Endothelial cell of umbilical vein (primary cell): ENCODE measurements at regions not wholly inside any gene's neighbourhood (a gene's known extent, or its start where the extent isn't known, plus 50 kb on each side); places are given as distances from the start of the nearest gene placed in this dataset.

Experiments
- BruUV-seq: library from RNA; stranded (reverse); fragments of 400-500 nt; replicated peaks from 2 replicates; lab custom pipeline; 2021; lab: Mats Ljungman, UMichigan
- CTCF ChIA-PET: fragments of 300-600, 350-600 bp; sonication (Branson Sonifier 250); formaldehyde crosslinking; loops from one replicate; lab custom pipeline; 2021; ENCODE audit warnings: antibody characterized with exemption, inconsistent platforms; lab: Charles Lee
- POLR2A ChIA-PET: fragments of 300-600, 350-600 bp; sonication (Branson Sonifier 250); formaldehyde crosslinking; loops from one replicate; lab custom pipeline; 2021; ENCODE audit warnings: antibody characterized with exemption, inconsistent platforms; lab: Charles Lee
- DNase-seq: peaks from one replicate; pipeline ENCODE4 v3.0.0-alpha.2; 2011; ENCODE audit warnings: low read depth, low spot score
- FAIRE-seq: peaks from 2 replicates; lab custom pipeline; 2011; peaks lifted over from hg19 to GRCh38; lab: Jason Lieb, UNC
- H2AFZ ChIP-seq: 2 replicates; pipeline ENCODE4 v1.6.0; 2012; ENCODE audit warnings: low read depth, low read length, control low read depth, inconsistent platforms
- H3K27ac ChIP-seq: 2 replicates; pipeline ENCODE4 v1.5.1; 2011; ENCODE audit warnings: low read depth, mild to moderate bottlenecking, control low read depth, low read length, moderate library complexity; ENCODE audit not compliant: insufficient read depth
- H3K27me3 ChIP-seq, 2 experiments: 2 replicates each; pipeline versions ENCODE4 v1.6.0 to v1.6.1; 2011; ENCODE audit warnings: low read length in 2 of 2, mixed read lengths in 1 of 2; ENCODE audit not compliant: control insufficient read depth in 2 of 2, insufficient read depth in 2 of 2
- H3K36me3 ChIP-seq, 2 experiments: 2 replicates in 1 of 2; 3 replicates in 1 of 2; pipeline ENCODE4 v1.5.1; 2011; ENCODE audit warnings: low read length in 2 of 2, mild to moderate bottlenecking in 1 of 2, moderate library complexity in 1 of 2; ENCODE audit not compliant: control insufficient read depth in 2 of 2, insufficient read depth in 2 of 2; ENCODE audit errors: extremely low read depth in 1 of 2
- H3K4me1 ChIP-seq: 3 replicates; pipeline ENCODE4 v1.5.1; 2011; ENCODE audit warnings: mild to moderate bottlenecking, low read length; ENCODE audit not compliant: control insufficient read depth, insufficient read depth; ENCODE audit errors: extremely low read depth
- H3K4me2 ChIP-seq: 2 replicates; pipeline ENCODE4 v1.6.1; 2011; ENCODE audit warnings: low read length, control low read depth, mixed read lengths; ENCODE audit not compliant: insufficient read depth
- H3K4me3 ChIP-seq, 3 experiments: fragments of 200-600 bp in 1 of 3; sonication (generic), shearing (Covaris generic) in 1 of 3; replicated peaks in 1 of 3; 2 replicates each; pipeline ENCODE4 v1.5.1; 2011 to 2016; ENCODE audit warnings: control low read depth in 3 of 3, low read length in 3 of 3, mild to moderate bottlenecking in 2 of 3, inconsistent platforms in 1 of 3, low read depth in 1 of 3, moderate library complexity in 1 of 3; ENCODE audit not compliant: insufficient read depth in 1 of 3
- H3K79me2 ChIP-seq: 2 replicates; pipeline ENCODE4 v1.6.0; 2012; ENCODE audit warnings: low read length, inconsistent platforms; ENCODE audit not compliant: control insufficient read depth, insufficient read depth
- H3K9ac ChIP-seq: replicated peaks from 2 replicates; pipeline ENCODE3; 2011; ENCODE audit warnings: low read length, control low read depth; ENCODE audit not compliant: insufficient read depth; ENCODE audit errors: extremely low read depth
- H3K9me1 ChIP-seq: replicated peaks from 3 replicates; pipeline ENCODE4 v1.6.0; 2011; ENCODE audit warnings: mild to moderate bottlenecking, low read length; ENCODE audit not compliant: control insufficient read depth, insufficient read depth; ENCODE audit errors: extremely low read depth
- H3K9me3 ChIP-seq: replicated peaks from 2 replicates; pipeline ENCODE4 v1.5.1; 2012; ENCODE audit warnings: low read length, inconsistent platforms; ENCODE audit not compliant: control insufficient read depth, insufficient read depth
- H4K20me1 ChIP-seq: replicated peaks from 2 replicates; pipeline ENCODE3; 2011; ENCODE audit warnings: mild to moderate bottlenecking, low read length; ENCODE audit not compliant: control insufficient read depth, insufficient read depth; ENCODE audit errors: extremely low read depth
- EZH2 ChIP-seq: IDR thresholded peaks from 2 replicates; pipeline ENCODE4 v1.6.1; 2012; ENCODE audit warnings: borderline replicate concordance, low read depth, mild to moderate bottlenecking, moderate library complexity, low read length, inconsistent platforms; ENCODE audit not compliant: severe bottlenecking
- FOS ChIP-seq: IDR thresholded peaks from 2 replicates; pipeline ENCODE4 v1.6.1; 2011; ENCODE audit warnings: mild to moderate bottlenecking, low read length, moderate library complexity, borderline replicate concordance; ENCODE audit not compliant: insufficient read depth
- GATA2 ChIP-seq: IDR thresholded peaks from 2 replicates; pipeline ENCODE4 v1.7.0; 2011; ENCODE audit warnings: low read depth, mild to moderate bottlenecking, moderate library complexity, mixed read lengths, low read length; ENCODE audit not compliant: insufficient read length, insufficient read depth
- JUN ChIP-seq: IDR thresholded peaks from 2 replicates; pipeline ENCODE4 v1.6.1; 2011; ENCODE audit warnings: borderline replicate concordance, low read depth; ENCODE audit not compliant: insufficient read length, insufficient read depth
- MYC ChIP-seq: IDR thresholded peaks from one replicate; pipeline ENCODE4 v1.6.1; 2011; ENCODE audit warnings: mild to moderate bottlenecking, low read depth, low read length
- POLR2A ChIP-seq: IDR thresholded peaks from 2 replicates; pipeline ENCODE4 v1.6.1; 2012; ENCODE audit warnings: low read depth, mild to moderate bottlenecking, control low read depth, low read length
- POLR2AphosphoS5 ChIP-seq: IDR thresholded peaks from 2 replicates; pipeline ENCODE4 v1.6.1; 2012; ENCODE audit warnings: low read depth, mild to moderate bottlenecking, control low read depth, low read length, moderate library complexity; ENCODE audit not compliant: insufficient read depth
- dilution Hi-C: fragments of 300-500 bp; cut with MboI; formaldehyde crosslinking; loops from one replicate; pipeline ENCODE4 v1.15.0; 2019; ENCODE audit warnings: low sequenced_read_pairs; ENCODE audit not compliant: extremely low pct_ligation_motif_present
- intact Hi-C: fragments of 100-400 bp; cut with micrococcal nuclease; formaldehyde crosslinking; loops from one replicate; pipeline ENCODE4 v1.10.0; 2022
- TF ChIP-seq, protein P1 (sequence below): IDR thresholded peaks from 2 replicates; pipeline ENCODE4 v1.6.1; 2011; ENCODE audit not compliant: insufficient read depth, insufficient read length
- TF ChIP-seq, protein P2 (sequence below), 2 donors: IDR thresholded peaks; 1 replicate in 1 of 2; 2 replicates in 1 of 2; pipeline ENCODE4 v1.5.1; 2011; ENCODE audit warnings: low read length in 2 of 2, mild to moderate bottlenecking in 2 of 2, moderate library complexity in 2 of 2, control low read depth in 1 of 2, inconsistent platforms in 1 of 2, low read depth in 1 of 2; ENCODE audit not compliant: insufficient read depth in 1 of 2; ENCODE audit errors: extremely low read depth in 1 of 2

DNA sequence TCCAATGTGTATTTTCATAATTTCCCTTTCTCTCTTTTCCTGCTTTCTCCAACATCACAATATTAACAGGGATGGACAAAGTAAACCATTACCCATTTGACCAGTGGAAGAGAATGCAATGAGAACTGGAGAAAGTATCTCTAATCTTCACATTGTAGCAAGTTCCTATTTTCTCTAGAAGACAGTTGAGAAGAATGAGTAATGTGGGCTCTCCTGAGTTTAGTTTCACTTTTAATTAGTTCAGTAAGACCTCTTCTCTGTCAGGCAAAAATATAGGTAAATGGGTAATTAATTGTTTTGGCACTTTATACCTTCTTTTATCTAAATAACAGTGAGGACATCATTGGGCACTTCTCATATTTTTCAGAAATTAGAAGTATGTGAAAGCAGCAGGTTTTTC lies 602.0 kb downstream of the GLUD2 start:
- Histone ChIP-seq H3K79me2 (no peaks in the 10 kb centered on the region), H2AFZ (no peak overlapping the region), H3K27me3 (no peaks in the 10 kb centered on the region), H3K4me2 (no peak overlapping the region), H3K27ac (no peak overlapping the region), H3K9me1 (no peaks in the 10 kb centered on the region), H3K4me3 (no peak overlapping the region), H4K20me1 (no peaks in the 10 kb centered on the region), H3K9ac (no peak overlapping the region), H3K4me1 (no peaks in the 10 kb centered on the region), H3K36me3 (no peaks in the 10 kb centered on the region), H3K9me3 (no peaks in the 10 kb centered on the region)
- FAIRE-seq, result no peak
- dilution Hi-C loops (no loop called here), intact Hi-C loops (no loop called here)
- no peak for TF ChIP-seq POLR2A
- no peak for TF ChIP-seq POLR2AphosphoS5
- TF ChIP-seq GATA2, result no peak
- TF ChIP-seq JUN, result no peak
- no peak for TF ChIP-seq EZH2
- TF ChIP-seq MYC, result no peak
- TF ChIP-seq, protein P1, sequence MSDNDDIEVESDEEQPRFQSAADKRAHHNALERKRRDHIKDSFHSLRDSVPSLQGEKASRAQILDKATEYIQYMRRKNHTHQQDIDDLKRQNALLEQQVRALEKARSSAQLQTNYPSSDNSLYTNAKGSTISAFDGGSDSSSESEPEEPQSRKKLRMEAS, result no peak
- no peak for TF ChIP-seq FOS
- TF ChIP-seq, protein P2, sequence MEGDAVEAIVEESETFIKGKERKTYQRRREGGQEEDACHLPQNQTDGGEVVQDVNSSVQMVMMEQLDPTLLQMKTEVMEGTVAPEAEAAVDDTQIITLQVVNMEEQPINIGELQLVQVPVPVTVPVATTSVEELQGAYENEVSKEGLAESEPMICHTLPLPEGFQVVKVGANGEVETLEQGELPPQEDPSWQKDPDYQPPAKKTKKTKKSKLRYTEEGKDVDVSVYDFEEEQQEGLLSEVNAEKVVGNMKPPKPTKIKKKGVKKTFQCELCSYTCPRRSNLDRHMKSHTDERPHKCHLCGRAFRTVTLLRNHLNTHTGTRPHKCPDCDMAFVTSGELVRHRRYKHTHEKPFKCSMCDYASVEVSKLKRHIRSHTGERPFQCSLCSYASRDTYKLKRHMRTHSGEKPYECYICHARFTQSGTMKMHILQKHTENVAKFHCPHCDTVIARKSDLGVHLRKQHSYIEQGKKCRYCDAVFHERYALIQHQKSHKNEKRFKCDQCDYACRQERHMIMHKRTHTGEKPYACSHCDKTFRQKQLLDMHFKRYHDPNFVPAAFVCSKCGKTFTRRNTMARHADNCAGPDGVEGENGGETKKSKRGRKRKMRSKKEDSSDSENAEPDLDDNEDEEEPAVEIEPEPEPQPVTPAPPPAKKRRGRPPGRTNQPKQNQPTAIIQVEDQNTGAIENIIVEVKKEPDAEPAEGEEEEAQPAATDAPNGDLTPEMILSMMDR (IDR thresholded peaks at IDR 0.05; ENCODE audit: extremely low read depth in 1 of 2, insufficient read depth in 1 of 2, low read depth in 1 of 2, low read length in 2 of 2), result no peak
- POLR2A ChIA-PET, result no interaction called here
- CTCF ChIA-PET, result no interaction called here
- no peak for DNase-seq
- no TSS peak for BruUV-seq
